IMR-90 (cell line): ENCODE measurements at regions not wholly inside any gene's neighbourhood (a gene's known extent, or its start where the extent isn't known, plus 50 kb on each side); places are given as distances from the start of the nearest gene placed in this dataset.

Source experiments
- ATAC-seq: fragments of 200-7000 bp; cut with Tn5 transposase; 2 replicates; pipeline ENCODE4 v1.9.1; 2020; ENCODE audit warnings: low read depth, mild to moderate bottlenecking, moderate library complexity
- BruUV-seq: library from RNA; stranded (reverse); fragments of 400-500 nt; replicated peaks from 2 replicates; lab custom pipeline; 2021; lab: Mats Ljungman, UMichigan
- CTCF ChIA-PET: fragments of 300-600 bp; formaldehyde crosslinking; extraction: SDS; loops from one replicate; lab custom pipeline; 2021; ENCODE audit warnings: antibody characterized with exemption; lab: Yijun Ruan, JAX
- POLR2A ChIA-PET: fragments of 300-600 bp; sonication (Branson Sonifier 250); formaldehyde crosslinking; loops from one replicate; lab custom pipeline; 2022; ENCODE audit warnings: antibody characterized with exemption; ENCODE audit not compliant: unreplicated experiment; lab: Charles Lee
- DNase-seq: peaks from one replicate; pipeline ENCODE4 v3.0.0; 2013
- H2AFZ ChIP-seq: replicated peaks from 2 replicates; pipeline ENCODE3; 2013; ENCODE audit warnings: low read length, mild to moderate bottlenecking; ENCODE audit not compliant: poor library complexity
- H2AK5ac ChIP-seq: 2 replicates; pipeline ENCODE4 v1.6.1; 2013; ENCODE audit warnings: low read depth, low read length, inconsistent platforms
- H2AK9ac ChIP-seq: replicated peaks from 2 replicates; pipeline ENCODE3; 2013; ENCODE audit warnings: mild to moderate bottlenecking, low read depth, low read length, moderate library complexity; ENCODE audit not compliant: poor library complexity
- H2BK120ac ChIP-seq: 2 replicates; pipeline ENCODE4 v1.6.1; 2013; ENCODE audit warnings: low read depth, low read length, inconsistent platforms
- H2BK15ac ChIP-seq: 3 replicates; pipeline ENCODE4 v1.6.1; 2013; ENCODE audit warnings: low read depth, low read length, inconsistent platforms
- H2BK20ac ChIP-seq: 2 replicates; pipeline ENCODE4 v1.6.1; 2013; ENCODE audit warnings: low read depth, mild to moderate bottlenecking, inconsistent platforms, low read length, moderate library complexity
- H2BK5ac ChIP-seq: 2 replicates; pipeline ENCODE4 v1.6.1; 2013; ENCODE audit warnings: mild to moderate bottlenecking, low read depth, low read length, inconsistent platforms; ENCODE audit not compliant: poor library complexity, severe bottlenecking
- H3K14ac ChIP-seq: replicated peaks from 2 replicates; pipeline ENCODE4 v1.6.1; 2013; ENCODE audit warnings: low read depth, low read length, inconsistent platforms
- H3K18ac ChIP-seq: 2 replicates; pipeline ENCODE4 v1.6.1; 2013; ENCODE audit warnings: low read depth, low read length, control low read depth
- H3K23ac ChIP-seq: 2 replicates; pipeline ENCODE4 v1.6.1; 2013; ENCODE audit warnings: low read depth, low read length, inconsistent platforms
- H3K27ac ChIP-seq: 2 replicates; pipeline ENCODE4 v1.5.1; 2013; ENCODE audit warnings: mild to moderate bottlenecking, control low read depth, low read length; ENCODE audit not compliant: insufficient read depth
- H3K27me3 ChIP-seq: 2 replicates; pipeline ENCODE4 v1.6.1; 2013; ENCODE audit warnings: low read length; ENCODE audit not compliant: control insufficient read depth, insufficient read depth
- H3K36me3 ChIP-seq: 2 replicates; pipeline ENCODE4 v1.6.1; 2013; ENCODE audit warnings: low read length, mixed read lengths; ENCODE audit not compliant: control insufficient read depth, insufficient read depth
- H3K4ac ChIP-seq: 2 replicates; pipeline ENCODE4 v1.6.1; 2013; ENCODE audit warnings: low read depth, low read length, inconsistent platforms
- H3K4me1 ChIP-seq: 2 replicates; pipeline ENCODE4 v1.6.1; 2013; ENCODE audit warnings: low read length, mixed read lengths; ENCODE audit not compliant: control insufficient read depth, insufficient read depth
- H3K4me2 ChIP-seq: 2 replicates; pipeline ENCODE4 v1.6.1; 2013; ENCODE audit warnings: low read depth, mild to moderate bottlenecking, control low read depth, low read length, moderate library complexity
- H3K4me3 ChIP-seq: 2 replicates; pipeline ENCODE4 v1.5.1; 2013; ENCODE audit warnings: low read depth, mild to moderate bottlenecking, control low read depth, low read length, moderate library complexity; ENCODE audit not compliant: insufficient read depth
- H3K56ac ChIP-seq: 2 replicates; pipeline ENCODE4 v1.6.1; 2013; ENCODE audit warnings: low read length, inconsistent platforms; ENCODE audit not compliant: insufficient read depth; ENCODE audit errors: extremely low read depth
- H3K79me1 ChIP-seq, 2 experiments: 2 replicates each; pipeline ENCODE4 v1.6.1; 2013; ENCODE audit warnings: low read length in 2 of 2, inconsistent platforms in 1 of 2, low read depth in 1 of 2
- H3K9ac ChIP-seq: 2 replicates; pipeline ENCODE4 v1.6.1; 2013; ENCODE audit warnings: low read depth, low read length, control low read depth
- H3K9me1 ChIP-seq: 2 replicates; pipeline ENCODE4 v1.6.1; 2013; ENCODE audit warnings: low read length, inconsistent platforms; ENCODE audit not compliant: insufficient read depth
- H3K9me3 ChIP-seq: 2 replicates; pipeline ENCODE4 v1.6.1; 2013; ENCODE audit warnings: low read length; ENCODE audit not compliant: control insufficient read depth, insufficient read depth
- H4K20me1 ChIP-seq: 2 replicates; pipeline ENCODE4 v1.6.1; 2013; ENCODE audit warnings: low read length, inconsistent platforms; ENCODE audit not compliant: insufficient read depth
- H4K5ac ChIP-seq: 2 replicates; pipeline ENCODE4 v1.6.1; 2013; ENCODE audit warnings: mild to moderate bottlenecking, low read depth, low read length, control low read depth
- H4K8ac ChIP-seq, 2 experiments: 2 replicates each; pipeline ENCODE4 v1.6.1; 2013; ENCODE audit warnings: low read depth in 2 of 2, low read length in 2 of 2, control low read depth in 1 of 2, inconsistent platforms in 1 of 2
- H4K91ac ChIP-seq: 2 replicates; pipeline ENCODE4 v1.6.1; 2013; ENCODE audit warnings: low read depth, low read length, inconsistent platforms; ENCODE audit not compliant: insufficient read depth
- BHLHE40 ChIP-seq: fragments of 150-350 bp; IDR thresholded peaks from 2 replicates; pipeline ENCODE4 v1.6.1; 2016; ENCODE audit warnings: mild to moderate bottlenecking, low read depth, low read length
- CEBPB ChIP-seq: IDR thresholded peaks from 2 replicates; pipeline ENCODE4 v1.6.1; 2012; ENCODE audit warnings: low read depth, low read length, improper control_type of control experiment
- CHD1 ChIP-seq: IDR thresholded peaks from 2 replicates; pipeline ENCODE4 v1.6.1; 2012; ENCODE audit warnings: low read depth, low read length, improper control_type of control experiment
- ELK1 ChIP-seq: fragments of 150-350 bp; IDR thresholded peaks from 2 replicates; pipeline ENCODE4 v1.6.1; 2016; ENCODE audit warnings: low read depth, mild to moderate bottlenecking, low read length, moderate library complexity, borderline replicate concordance
- FOS ChIP-seq: fragments of 150-350 bp; IDR thresholded peaks from 2 replicates; pipeline ENCODE4 v1.6.1; 2016; ENCODE audit warnings: low read depth, low read length
- MAFK ChIP-seq: IDR thresholded peaks from 2 replicates; pipeline ENCODE4 v1.6.1; 2012; ENCODE audit warnings: low read depth, low read length, improper control_type of control experiment
- MAZ ChIP-seq: IDR thresholded peaks from 2 replicates; pipeline ENCODE4 v1.6.1; 2012; ENCODE audit warnings: low read depth, mild to moderate bottlenecking, low read length, improper control_type of control experiment, moderate library complexity, borderline replicate concordance
- MXI1 ChIP-seq: IDR thresholded peaks from 2 replicates; pipeline ENCODE4 v1.6.1; 2012; ENCODE audit warnings: low read depth, mild to moderate bottlenecking, low read length, moderate library complexity, borderline replicate concordance
- NFE2L2 ChIP-seq: fragments of 150-350 bp; IDR thresholded peaks from 2 replicates; pipeline ENCODE4 v1.6.1; 2016; ENCODE audit warnings: low read depth, mild to moderate bottlenecking, low read length
- RAD21 ChIP-seq: IDR thresholded peaks from 2 replicates; pipeline ENCODE4 v1.6.1; 2012; ENCODE audit warnings: low read length, improper control_type of control experiment
- RCOR1 ChIP-seq: IDR thresholded peaks from 2 replicates; pipeline ENCODE4 v1.6.1; 2012; ENCODE audit warnings: mild to moderate bottlenecking, low read length, improper control_type of control experiment; ENCODE audit not compliant: insufficient replicate concordance
- RFX5 ChIP-seq: IDR thresholded peaks from 2 replicates; pipeline ENCODE4 v1.8.0; 2012; ENCODE audit warnings: low read depth, mild to moderate bottlenecking, low read length, moderate library complexity
- SMC3 ChIP-seq: fragments of 150-350 bp; IDR thresholded peaks from 2 replicates; pipeline ENCODE4 v1.6.1; 2016; ENCODE audit warnings: low read depth, mild to moderate bottlenecking, antibody characterized with exemption, low read length, moderate library complexity
- USF2 ChIP-seq: fragments of 150-350 bp; IDR thresholded peaks from 2 replicates; pipeline ENCODE4 v1.6.1; 2017; ENCODE audit warnings: mild to moderate bottlenecking, antibody characterized with exemption, low read length, low read depth
- WGBS, 2 experiments: methylation state at CpG; one replicate each; pipeline versions ENCODE4 v1.1.5 to v1.1.7; 2013; ENCODE audit warnings: missing lambda C conversion rate in 2 of 2; ENCODE audit not compliant: insufficient read length in 1 of 2; ENCODE audit errors: extremely low coverage in 2 of 2; 5-methylcytosine and 5-hydroxymethylcytosine counted together
- dilution Hi-C: fragments of 300-500 bp; cut with HindIII; formaldehyde crosslinking; loops from one replicate; pipeline ENCODE4 v1.14.3; 2018; ENCODE audit warnings: low sequenced_read_pairs; ENCODE audit not compliant: unreplicated experiment
- in situ Hi-C: fragments of 300-500 bp; cut with MboI; formaldehyde crosslinking; loops from 3 replicates; pipeline ENCODE4 v1.14.3; 2019; ENCODE audit warnings: low sequenced_read_pairs, inconsistent platforms, mixed read lengths
- intact Hi-C: fragments of 100-400 bp; cut with micrococcal nuclease; formaldehyde crosslinking; loops from 2 replicates; pipeline ENCODE4 v1.10.0; 2022

GRCh38 chr18:2324459-2324858, 246.8 kb downstream of the METTL4 start (continued):
- no peak for TF ChIP-seq CEBPB
- TF ChIP-seq MAFK, result no peak
- no peak for TF ChIP-seq RAD21
- TF ChIP-seq FOS, result no peak

GRCh38 chr18:2325308-2325849, 245.9 kb downstream of the METTL4 start:
- Histone ChIP-seq H3K4me3 (no peak overlapping the region), H3K56ac (no peak overlapping the region), H3K4me1 (no peaks in the 10 kb centered on the region), H3K14ac (no peak overlapping the region), H4K20me1 (no peaks in the 10 kb centered on the region), H3K18ac (no peak overlapping the region), H2AK5ac (no peak overlapping the region), H2BK120ac (no peak overlapping the region), H4K91ac (no peak overlapping the region), H3K23ac (no peak overlapping the region), H3K27me3 (peaks cover 6% of the 10 kb centered on the region), H4K5ac (no peak overlapping the region), H2BK20ac (no peak overlapping the region), H3K36me3 (no peaks in the 10 kb centered on the region), H3K9me1 (no peaks in the 10 kb centered on the region), H3K4ac (no peak overlapping the region), H3K9me3 (no peaks in the 10 kb centered on the region), H2AK9ac (no peak overlapping the region), H2BK5ac (no peak overlapping the region), H3K79me1 (no peaks in the 10 kb centered on the region), H3K9ac (no peak overlapping the region), H2AFZ (no peak overlapping the region), H4K8ac (no peak overlapping the region), H2BK15ac (no peak overlapping the region), H3K27ac (no peak overlapping the region), H3K4me2 (no peak overlapping the region)
- intact Hi-C loops, result no loop called here
- DNase-seq (peak; percentile 1), ATAC-seq (no peak)
- WGBS, 2 experiments, result 10% methylated on average over 2 of the region's 4 CpGs; no CpG with 5 or more reads in 1 of the 2 experiments
- POLR2A ChIA-PET, result interaction anchor here (0.6 kb wide), 1 partner anchor 850 kb away, joined by 4 read pairs; no protein-coding TSS in a partner anchor
- TF ChIP-seq MAFK (no peak), RCOR1 (no peak), USF2 (no peak), BHLHE40 (no peak), ELK1 (no peak), MAZ (no peak), FOS (no peak), CEBPB (no peak), SMC3 (no peak), NFE2L2 (no peak), CHD1 (no peak), MXI1 (no peak), RAD21 (no peak), RFX5 (no peak)
- no TSS peak for BruUV-seq
- CTCF ChIA-PET, result interaction anchor here (0.7 to 1.2 kb wide), 3 partner anchors 11 to 160 kb away, joined by 3 to 6 read pairs (median 4); no protein-coding TSS in a partner anchor
- in situ Hi-C loops, result no loop called here
- dilution Hi-C loops, result no loop called here
